Jurkat, Clone E6-1 (cell line): ENCODE measurements at regions not wholly inside any gene's neighbourhood (a gene's known extent, or its start where the extent isn't known, plus 50 kb on each side); places are given as distances from the start of the nearest gene placed in this dataset.

Experiments used
- DNase-seq: peaks from one replicate; pipeline ENCODE4 v3.0.0-alpha.2; 2011; ENCODE audit warnings: low read depth, low spot score
- H3K4me3 ChIP-seq: 2 replicates; pipeline ENCODE4 v1.5.1; 2011; ENCODE audit warnings: mild to moderate bottlenecking, low read length, control low read depth, moderate library complexity

- no peak overlapping the region for H3K4me3 ChIP-seq
- DNase-seq: no peak
Observed at GRCh38 chr9:29773676-29774075, 2200.4 kb upstream of the C9orf72 start.

- H3K4me3 ChIP-seq: no peak overlapping the region
- no peak for DNase-seq
Observed at GRCh38 chr9:29775491-29775890, 2202.2 kb upstream of the C9orf72 start.

- DNase-seq: no peak
- H3K4me3 ChIP-seq: no peak overlapping the region
Observed at GRCh38 chr9:29778281-29778849, 2205.1 kb upstream of the C9orf72 start.

GRCh38 chr9:29793970-29794369, 2220.7 kb upstream of the C9orf72 start:
- no peak overlapping the region for H3K4me3 ChIP-seq
- no peak for DNase-seq

GRCh38 chr9:29796291-29796952, 2223.1 kb upstream of the C9orf72 start:
- no peak for DNase-seq
- H3K4me3 ChIP-seq: no peak overlapping the region

GRCh38 chr9:29798599-29798998, 2225.3 kb upstream of the C9orf72 start:
- DNase-seq: no peak
- H3K4me3 ChIP-seq: no peak overlapping the region

GRCh38 chr9:29799227-29799626, 2225.9 kb upstream of the C9orf72 start:
- no peak overlapping the region for H3K4me3 ChIP-seq
- no peak for DNase-seq

- H3K4me3 ChIP-seq: no peak overlapping the region
- no peak for DNase-seq
Observed at GRCh38 chr9:29800821-29801220, 2227.5 kb upstream of the C9orf72 start.

- H3K4me3 ChIP-seq: no peak overlapping the region
Observed at GRCh38 chr9:29802454-29802853, 2229.2 kb upstream of the C9orf72 start.

GRCh38 chr9:29806937-29807618, 2233.8 kb upstream of the C9orf72 start:
- no peak for DNase-seq
- H3K4me3 ChIP-seq: no peak overlapping the region

More at GRCh38 chr9:29802454-29802853, 2229.2 kb upstream of the C9orf72 start:
- DNase-seq: no peak

GRCh38 chr9:29816954-29817703, 2243.8 kb upstream of the C9orf72 start:
- H3K4me3 ChIP-seq: no peak overlapping the region
- DNase-seq: no peak

- no peak for DNase-seq
- no peak overlapping the region for H3K4me3 ChIP-seq
Observed at GRCh38 chr9:29822458-29822857, 2249.2 kb upstream of the C9orf72 start.

GRCh38 chr9:29826421-29826820, 2253.1 kb upstream of the C9orf72 start:
- DNase-seq: no peak
- no peak overlapping the region for H3K4me3 ChIP-seq

- no peak overlapping the region for H3K4me3 ChIP-seq
- DNase-seq: peak; percentile 3
Observed at GRCh38 chr9:29830821-29831220, 2257.5 kb upstream of the C9orf72 start.

GRCh38 chr9:29838491-29839020, 2265.3 kb upstream of the C9orf72 start:
- DNase-seq: no peak
- H3K4me3 ChIP-seq: no peak overlapping the region

- no peak for DNase-seq
- H3K4me3 ChIP-seq: no peak overlapping the region
Observed at GRCh38 chr9:29844251-29844650, 2271.0 kb upstream of the C9orf72 start.

- no peak overlapping the region for H3K4me3 ChIP-seq
- no peak for DNase-seq
Observed at GRCh38 chr9:29850664-29851063, 2277.4 kb upstream of the C9orf72 start.

GRCh38 chr9:29861803-29862202, 2288.5 kb upstream of the C9orf72 start:
- DNase-seq: no peak
- H3K4me3 ChIP-seq: no peak overlapping the region

- DNase-seq: peak; percentile 20
- no peak overlapping the region for H3K4me3 ChIP-seq
Observed at GRCh38 chr9:29865764-29866313, 2292.6 kb upstream of the C9orf72 start.
